ENCODE measurements at regions not wholly inside any gene's neighbourhood (a gene's known extent, or its start where the extent isn't known, plus 50 kb on each side); places are given as distances from the start of the nearest gene placed in this dataset.

DNA sequence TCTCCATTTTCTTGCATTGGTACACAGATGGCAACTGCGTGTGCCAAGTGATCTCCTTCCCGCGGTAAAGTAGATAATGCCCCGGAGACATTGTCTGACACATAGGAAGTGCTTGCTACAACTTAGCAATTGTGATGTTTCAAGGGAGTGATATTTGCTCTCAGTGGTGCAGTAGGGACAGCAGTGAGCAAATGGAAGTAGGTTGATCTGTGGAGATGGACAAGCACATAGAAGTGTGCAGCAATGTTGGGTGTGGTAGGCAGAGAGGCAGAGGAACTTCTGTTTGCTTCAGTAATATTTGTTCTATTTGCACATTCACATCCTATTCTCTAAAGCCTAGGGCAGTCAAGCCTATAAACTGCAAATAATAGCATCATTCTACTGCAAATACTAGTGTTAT is 846.7 kb upstream of the PRKX start:
- TF ChIP-seq, protein P1, sequence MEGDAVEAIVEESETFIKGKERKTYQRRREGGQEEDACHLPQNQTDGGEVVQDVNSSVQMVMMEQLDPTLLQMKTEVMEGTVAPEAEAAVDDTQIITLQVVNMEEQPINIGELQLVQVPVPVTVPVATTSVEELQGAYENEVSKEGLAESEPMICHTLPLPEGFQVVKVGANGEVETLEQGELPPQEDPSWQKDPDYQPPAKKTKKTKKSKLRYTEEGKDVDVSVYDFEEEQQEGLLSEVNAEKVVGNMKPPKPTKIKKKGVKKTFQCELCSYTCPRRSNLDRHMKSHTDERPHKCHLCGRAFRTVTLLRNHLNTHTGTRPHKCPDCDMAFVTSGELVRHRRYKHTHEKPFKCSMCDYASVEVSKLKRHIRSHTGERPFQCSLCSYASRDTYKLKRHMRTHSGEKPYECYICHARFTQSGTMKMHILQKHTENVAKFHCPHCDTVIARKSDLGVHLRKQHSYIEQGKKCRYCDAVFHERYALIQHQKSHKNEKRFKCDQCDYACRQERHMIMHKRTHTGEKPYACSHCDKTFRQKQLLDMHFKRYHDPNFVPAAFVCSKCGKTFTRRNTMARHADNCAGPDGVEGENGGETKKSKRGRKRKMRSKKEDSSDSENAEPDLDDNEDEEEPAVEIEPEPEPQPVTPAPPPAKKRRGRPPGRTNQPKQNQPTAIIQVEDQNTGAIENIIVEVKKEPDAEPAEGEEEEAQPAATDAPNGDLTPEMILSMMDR (IDR thresholded peaks at IDR 0.05) = no peak
- no peak for TF ChIP-seq POLR2AphosphoS5 (IDR thresholded peaks at IDR 0.05)
